BJ (cell line): ENCODE measurements at regions not wholly inside any gene's neighbourhood (a gene's known extent, or its start where the extent isn't known, plus 50 kb on each side); places are given as distances from the start of the nearest gene placed in this dataset.
"Not testable (repeated sequence)": the region's sequence is repeated elsewhere in the genome, so short reads cannot be mapped to it uniquely, and the experiment has no call there.

Experiments used
- CTCF ChIA-PET: fragments of 350-600 bp; formaldehyde crosslinking; extraction: SDS; loops from one replicate; lab custom pipeline; 2021; ENCODE audit warnings: antibody characterized with exemption, inconsistent platforms; lab: Yijun Ruan, JAX
- POLR2A ChIA-PET: fragments of 300-600 bp; sonication (Branson Sonifier 250); formaldehyde crosslinking; extraction: SDS; loops from one replicate; lab custom pipeline; 2021; ENCODE audit warnings: antibody characterized with exemption; lab: Charles Lee
- DNase-seq: peaks from one replicate; pipeline ENCODE4 v3.0.0-alpha.2; 2011; ENCODE audit warnings: low read depth
- H3K27me3 ChIP-seq: 2 replicates; pipeline ENCODE4 v1.6.0; 2011; ENCODE audit warnings: low read length; ENCODE audit not compliant: control insufficient read depth, insufficient read depth
- H3K36me3 ChIP-seq: 2 replicates; pipeline ENCODE4 v1.5.1; 2011; ENCODE audit warnings: low read length; ENCODE audit not compliant: control insufficient read depth, insufficient read depth
- H3K4me3 ChIP-seq: 2 replicates; pipeline ENCODE4 v1.5.1; 2011; ENCODE audit warnings: low read depth, mild to moderate bottlenecking, control low read depth, low read length
- TF ChIP-seq, protein P1 (sequence below): IDR thresholded peaks from 2 replicates; pipeline ENCODE4 v1.5.1; 2011; ENCODE audit warnings: low read depth, mild to moderate bottlenecking, control low read depth, inconsistent platforms, low read length, moderate library complexity; ENCODE audit not compliant: insufficient read depth

DNA sequence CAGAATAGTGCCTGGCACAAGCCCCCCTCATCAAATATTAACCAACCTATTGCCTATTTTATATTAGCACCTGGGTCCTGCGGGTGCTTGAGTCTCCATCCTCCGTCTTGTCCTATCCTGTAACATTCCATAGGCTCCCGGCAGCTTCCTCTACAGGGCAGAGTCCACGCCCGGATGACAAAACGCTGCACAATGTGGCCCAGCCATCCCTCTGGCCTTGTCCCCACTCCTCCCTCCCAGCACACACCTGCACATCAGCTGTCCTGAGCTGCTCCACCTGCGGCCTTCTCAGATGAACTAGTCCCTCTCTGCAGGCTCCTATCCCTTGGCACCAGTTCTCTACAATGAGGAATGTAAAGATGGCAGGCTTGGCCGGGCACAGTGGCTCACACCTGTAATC is 153.5 kb upstream of the PDE1C start:
- TF ChIP-seq, protein P1, sequence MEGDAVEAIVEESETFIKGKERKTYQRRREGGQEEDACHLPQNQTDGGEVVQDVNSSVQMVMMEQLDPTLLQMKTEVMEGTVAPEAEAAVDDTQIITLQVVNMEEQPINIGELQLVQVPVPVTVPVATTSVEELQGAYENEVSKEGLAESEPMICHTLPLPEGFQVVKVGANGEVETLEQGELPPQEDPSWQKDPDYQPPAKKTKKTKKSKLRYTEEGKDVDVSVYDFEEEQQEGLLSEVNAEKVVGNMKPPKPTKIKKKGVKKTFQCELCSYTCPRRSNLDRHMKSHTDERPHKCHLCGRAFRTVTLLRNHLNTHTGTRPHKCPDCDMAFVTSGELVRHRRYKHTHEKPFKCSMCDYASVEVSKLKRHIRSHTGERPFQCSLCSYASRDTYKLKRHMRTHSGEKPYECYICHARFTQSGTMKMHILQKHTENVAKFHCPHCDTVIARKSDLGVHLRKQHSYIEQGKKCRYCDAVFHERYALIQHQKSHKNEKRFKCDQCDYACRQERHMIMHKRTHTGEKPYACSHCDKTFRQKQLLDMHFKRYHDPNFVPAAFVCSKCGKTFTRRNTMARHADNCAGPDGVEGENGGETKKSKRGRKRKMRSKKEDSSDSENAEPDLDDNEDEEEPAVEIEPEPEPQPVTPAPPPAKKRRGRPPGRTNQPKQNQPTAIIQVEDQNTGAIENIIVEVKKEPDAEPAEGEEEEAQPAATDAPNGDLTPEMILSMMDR: no peak
- H3K36me3 ChIP-seq: no peaks in the 10 kb centered on the region
- H3K4me3 ChIP-seq: no peak overlapping the region
- 0 out of 2 replicates have a peak, but pooled peaks cover 1% of the 10 kb centered on the region for H3K27me3 ChIP-seq
- ChIA-PET CTCF (interaction anchor here (2.2 kb wide), 1 partner anchor 13 kb away, joined by 8 read pairs; no protein-coding TSS in a partner anchor), POLR2A (no interaction called here)
- DNase-seq: no peak

DNA sequence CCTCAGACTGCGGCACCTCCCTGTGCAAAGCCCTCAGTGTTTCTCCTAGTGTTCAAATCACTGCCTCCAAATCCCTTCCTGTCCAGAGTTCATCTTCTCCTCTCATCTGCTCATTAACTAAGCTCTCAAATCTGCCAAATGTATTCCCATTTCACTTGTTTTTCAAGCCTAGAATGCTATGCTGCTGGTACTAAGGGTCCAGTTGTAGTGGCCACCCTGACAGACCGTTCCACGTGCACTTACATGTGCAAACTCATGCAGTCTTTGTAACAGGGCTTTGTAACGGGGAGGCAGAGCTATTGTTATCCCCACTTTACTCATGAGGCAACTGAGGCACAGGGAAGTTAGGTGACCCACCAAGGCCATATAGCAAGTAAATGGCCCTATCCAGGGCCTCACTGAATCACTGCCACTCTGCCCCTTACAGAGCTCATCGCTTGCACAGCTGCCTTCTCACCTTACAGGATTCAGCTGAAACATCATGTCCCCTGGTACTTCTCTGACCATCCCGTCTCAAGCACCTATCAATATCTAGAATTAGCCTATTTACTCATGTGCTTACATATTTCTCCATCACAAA is 153.0 kb upstream of the PDE1C start:
- DNase-seq: no peak
- CTCF ChIA-PET: interaction anchor here (2.2 kb wide), 1 partner anchor 12 kb away, joined by 8 read pairs; no protein-coding TSS in a partner anchor
- TF ChIP-seq, protein P1: no peak

DNA sequence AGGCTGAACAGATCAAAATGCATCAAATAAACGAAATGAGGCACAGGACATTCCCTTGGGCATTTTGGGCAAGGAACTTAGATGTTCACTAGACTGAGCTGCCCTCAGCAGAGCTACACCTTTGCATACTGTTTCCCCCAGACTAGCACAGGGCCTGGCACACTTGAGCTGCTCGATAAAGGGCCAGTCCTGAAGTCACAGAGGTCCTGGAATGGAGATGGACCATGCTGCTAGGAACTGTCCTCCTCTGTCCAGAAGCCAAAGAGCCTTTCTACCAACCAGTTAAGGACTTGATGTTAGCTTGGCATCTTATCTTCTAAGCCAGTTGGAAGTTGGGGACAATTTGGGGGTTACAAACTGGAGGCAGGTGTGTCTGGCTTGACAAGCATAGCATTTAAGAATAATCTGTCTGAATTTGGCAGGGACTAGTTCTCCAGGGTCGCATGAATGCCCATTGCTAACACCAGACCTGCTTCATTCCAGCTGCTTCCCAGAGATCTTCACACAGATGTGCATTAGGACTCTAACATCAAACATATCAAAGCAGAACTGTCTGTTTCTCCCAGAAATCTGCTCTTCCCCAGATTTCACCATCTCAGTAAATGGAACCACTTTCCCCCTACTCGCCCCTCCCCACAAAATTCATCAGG is 152.2 kb upstream of the PDE1C start:
- H3K4me3 ChIP-seq: no peak overlapping the region
- ChIA-PET POLR2A (no interaction called here), CTCF (interaction anchor here (0.6 to 2.7 kb wide), 4 partner anchors 12 to 458 kb away, joined by 3 to 26 read pairs (median 4); no protein-coding TSS in a partner anchor)
- H3K36me3 ChIP-seq: no peaks in the 10 kb centered on the region
- TF ChIP-seq, protein P1: no peak
- DNase-seq: no peak
- 0 out of 2 replicates have a peak, but pooled peaks cover 1% of the 10 kb centered on the region for H3K27me3 ChIP-seq

More for the DNA sequence above, 153.0 kb upstream of the PDE1C start:
- H3K36me3 ChIP-seq: no peaks in the 10 kb centered on the region
- 0 out of 2 replicates have a peak, but pooled peaks cover 1% of the 10 kb centered on the region for H3K27me3 ChIP-seq
- POLR2A ChIA-PET: no interaction called here
- no peak overlapping the region for H3K4me3 ChIP-seq

DNA sequence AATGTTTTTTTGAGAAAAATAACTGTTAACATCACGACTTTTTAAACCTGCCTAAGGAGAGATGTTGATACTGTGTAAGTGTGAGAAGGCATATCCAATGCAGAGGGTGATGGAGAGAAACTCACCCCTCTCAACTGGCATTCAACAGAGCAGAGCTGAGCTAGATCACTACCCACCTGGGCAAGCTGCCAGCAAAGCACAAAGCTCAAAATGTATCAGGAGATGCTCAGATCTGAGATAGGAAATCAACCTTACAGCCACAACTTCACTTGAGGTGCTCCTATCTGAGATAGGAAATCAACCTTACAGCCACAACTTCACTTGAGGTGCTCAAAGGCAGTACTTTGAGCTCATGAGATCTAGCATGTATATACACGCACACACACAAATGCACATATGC is 151.5 kb upstream of the PDE1C start:
- DNase-seq: no peak
- POLR2A ChIA-PET: no interaction called here
- Histone ChIP-seq H3K27me3 (0 out of 2 replicates have a peak, but pooled peaks cover 1% of the 10 kb centered on the region), H3K4me3 (no peak overlapping the region), H3K36me3 (no peaks in the 10 kb centered on the region)
- CTCF ChIA-PET: interaction anchor here (1.7 to 2.7 kb wide), 3 partner anchors 11 to 17 kb away, joined by 4 to 26 read pairs (median 4); no protein-coding TSS in a partner anchor
- TF ChIP-seq, protein P1: no peak

DNA sequence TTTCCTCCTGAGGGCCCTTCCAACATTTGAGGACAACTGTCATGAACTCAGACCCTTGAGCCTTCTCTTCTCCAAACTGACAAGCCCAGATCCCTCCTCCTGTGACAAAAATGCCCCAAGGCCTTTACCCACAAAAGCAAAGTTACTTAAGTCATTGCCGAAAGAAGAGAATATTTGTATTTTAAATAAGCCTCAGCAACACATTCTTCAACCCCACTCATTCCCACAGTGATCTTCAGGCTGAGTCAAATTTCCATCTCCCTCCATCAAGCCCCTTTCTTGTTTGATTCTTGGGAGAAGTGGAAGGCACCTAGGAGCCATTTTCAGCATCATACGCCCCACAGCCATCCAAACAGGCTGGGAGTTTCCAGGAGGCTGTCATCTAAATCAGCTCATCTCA is 150.8 kb upstream of the PDE1C start:
- ChIA-PET POLR2A (no interaction called here), CTCF (interaction anchor here (1.7 to 2.7 kb wide), 3 partner anchors 10 to 17 kb away, joined by 4 to 26 read pairs (median 4); no protein-coding TSS in a partner anchor)
- Histone ChIP-seq H3K4me3 (no peak overlapping the region), H3K27me3 (0 out of 2 replicates have a peak, but pooled peaks cover 1% of the 10 kb centered on the region), H3K36me3 (no peaks in the 10 kb centered on the region)
- DNase-seq: no peak
- TF ChIP-seq, protein P1: no peak

DNA sequence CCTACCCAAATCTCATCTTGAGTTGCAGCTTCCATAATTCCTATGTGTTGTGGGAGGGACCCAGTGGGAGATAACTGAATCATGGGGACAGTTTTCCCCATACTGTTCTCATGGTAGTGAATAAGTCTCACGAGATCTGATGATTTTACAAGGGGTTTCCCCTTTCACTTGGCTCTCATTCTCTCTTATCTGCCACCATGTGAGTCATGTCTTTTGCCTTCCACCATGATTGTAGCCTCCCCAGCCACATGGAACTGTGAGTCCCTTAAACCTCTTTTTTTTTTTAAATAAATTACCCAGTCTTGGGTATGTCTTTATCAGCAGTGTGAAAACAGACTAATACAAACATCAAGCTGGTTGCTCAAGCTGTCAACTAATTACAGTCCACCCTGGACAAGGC is 149.6 kb upstream of the PDE1C start:
- DNase-seq, POLR2A ChIA-PET, H3K27me3 ChIP-seq, H3K4me3 ChIP-seq, H3K36me3 ChIP-seq: not testable (repeated sequence)
- CTCF ChIA-PET: interaction anchor here (2.7 kb wide), 1 partner anchor 9 kb away, joined by 26 read pairs; no protein-coding TSS in a partner anchor
